HG03045 (cell line): ENCODE measurements at regions not wholly inside any gene's neighbourhood (a gene's known extent, or its start where the extent isn't known, plus 50 kb on each side); places are given as distances from the start of the nearest gene placed in this dataset.

Experiments
- ATAC-seq: cut with Tn5 transposase; IDR thresholded peaks from one replicate; pipeline ENCODE4 v1.9.1; 2021; ENCODE audit warnings: mild to moderate bottlenecking, moderate library complexity; ENCODE audit not compliant: unreplicated experiment

- ATAC-seq = no peak
Measured at GRCh38 chr15:69505956-69506556, 53.4 kb downstream of the RPLP1 start.

GRCh38 chr15:69508659-69509058, 56.0 kb downstream of the RPLP1 start:
- no peak for ATAC-seq

- no peak for ATAC-seq
Measured at GRCh38 chr15:69509131-69509530, 56.5 kb downstream of the RPLP1 start.

GRCh38 chr15:69510556-69510955, 57.9 kb downstream of the RPLP1 start:
- no peak for ATAC-seq

- ATAC-seq = no peak
Measured at GRCh38 chr15:69511015-69511414, 58.4 kb downstream of the RPLP1 start.

GRCh38 chr15:69511716-69512340, 59.2 kb downstream of the RPLP1 start:
- no peak for ATAC-seq

GRCh38 chr15:69513450-69513960, 60.9 kb downstream of the RPLP1 start:
- ATAC-seq = no peak

- no peak for ATAC-seq
Measured at GRCh38 chr15:69513986-69514385, 61.4 kb downstream of the RPLP1 start.

- ATAC-seq = no peak
Measured at GRCh38 chr15:69515508-69515907, 62.9 kb downstream of the RPLP1 start.

- no peak for ATAC-seq
Measured at GRCh38 chr15:69515926-69516325, 63.3 kb downstream of the RPLP1 start.

GRCh38 chr15:69517052-69517451, 64.4 kb downstream of the RPLP1 start:
- ATAC-seq = no peak

- ATAC-seq = no peak
Measured at GRCh38 chr15:69518806-69519205, 66.2 kb downstream of the RPLP1 start.

GRCh38 chr15:69520067-69520466, 67.4 kb downstream of the RPLP1 start:
- no peak for ATAC-seq

- no peak for ATAC-seq
Measured at GRCh38 chr15:69522361-69522760, 69.7 kb downstream of the RPLP1 start.

GRCh38 chr15:69523010-69524001, 70.7 kb downstream of the RPLP1 start:
- ATAC-seq = no peak

- ATAC-seq = no peak
Measured at GRCh38 chr15:69524296-69524695, 71.7 kb downstream of the RPLP1 start.

- no peak for ATAC-seq
Measured at GRCh38 chr15:69524814-69525213, 72.2 kb downstream of the RPLP1 start.

GRCh38 chr15:69525543-69525942, 72.9 kb downstream of the RPLP1 start:
- ATAC-seq = no peak

GRCh38 chr15:69526081-69527061, 73.8 kb downstream of the RPLP1 start:
- ATAC-seq = no peak

- no peak for ATAC-seq
Measured at GRCh38 chr15:69529141-69529540, 76.5 kb downstream of the RPLP1 start.
